Esophagus squamous epithelium (tissue), 4 donors: ENCODE measurements at regions not wholly inside any gene's neighbourhood (a gene's known extent, or its start where the extent isn't known, plus 50 kb on each side); places are given as distances from the start of the nearest gene placed in this dataset.

Source experiments
- CTCF ChIP-seq, 6 experiments: fragments of 450-650 bp in 4 of 6; fragments of 200-600 bp in 2 of 6; sonication (generic) in 2 of 6; IDR thresholded peaks; one replicate each; pipeline ENCODE4 v1.5.1; 2016 to 2019; ENCODE audit warnings: antibody characterized with exemption in 6 of 6, mild to moderate bottlenecking in 4 of 6, moderate library complexity in 4 of 6
- POLR2A ChIP-seq, 4 donors: fragments of 450-650 bp; IDR thresholded peaks; one replicate each; pipeline ENCODE4 v1.6.1; 2017; ENCODE audit warnings: antibody characterized with exemption in 4 of 4, mild to moderate bottlenecking in 4 of 4, moderate library complexity in 3 of 4

- no peak for TF ChIP-seq POLR2A (IDR thresholded peaks at IDR 0.05)
- TF ChIP-seq CTCF (IDR thresholded peaks at IDR 0.05) = no peak
Observed at GRCh38 chr21:32908534-32908933, 117.2 kb upstream of the OLIG2 start.
